ENCODE measurements at regions not wholly inside any gene's neighbourhood (a gene's known extent, or its start where the extent isn't known, plus 50 kb on each side); places are given as distances from the start of the nearest gene placed in this dataset.

- no peak for DNase-seq
These were observed 357.7 kb downstream of the PRDM2 start for GRCh38 chr1:14057640-14058039.

GRCh38 chr1:14061204-14061603, 361.2 kb downstream of the PRDM2 start:
- no peak for DNase-seq

- no peak for DNase-seq
These were observed 361.7 kb downstream of the PRDM2 start for GRCh38 chr1:14061722-14062121.

- no peak for DNase-seq
These were observed 362.7 kb downstream of the PRDM2 start for GRCh38 chr1:14062669-14063068.

GRCh38 chr1:14064649-14065442, 364.9 kb downstream of the PRDM2 start:
- DNase-seq: no peak

- DNase-seq: no peak
These were observed 365.5 kb downstream of the PRDM2 start for GRCh38 chr1:14065486-14065885.

- no peak for DNase-seq
These were observed 367.0 kb downstream of the PRDM2 start for GRCh38 chr1:14067036-14067435.

- no peak for DNase-seq
These were observed 367.7 kb downstream of the PRDM2 start for GRCh38 chr1:14067711-14068110.

- DNase-seq: no peak
These were observed 371.6 kb downstream of the PRDM2 start for GRCh38 chr1:14071581-14071980.

- DNase-seq: no peak
These were observed 380.7 kb downstream of the PRDM2 start for GRCh38 chr1:14080653-14081052.

GRCh38 chr1:14082331-14082730, 382.3 kb downstream of the PRDM2 start:
- DNase-seq: no peak

- no peak for DNase-seq
These were observed 383.3 kb downstream of the PRDM2 start for GRCh38 chr1:14083277-14083676.

- DNase-seq: no peak
These were observed 383.7 kb downstream of the PRDM2 start for GRCh38 chr1:14083706-14084105.

GRCh38 chr1:14090062-14090461, 390.1 kb downstream of the PRDM2 start:
- no peak for DNase-seq

- no peak for DNase-seq
These were observed 390.5 kb downstream of the PRDM2 start for GRCh38 chr1:14090531-14090930.

GRCh38 chr1:14094611-14095400, 394.8 kb downstream of the PRDM2 start:
- DNase-seq: no peak

- DNase-seq: no peak
These were observed 398.4 kb downstream of the PRDM2 start for GRCh38 chr1:14098294-14098913.

- DNase-seq: no peak
These were observed 400.5 kb downstream of the PRDM2 start for GRCh38 chr1:14100444-14100843.

- no peak for DNase-seq
These were observed 400.9 kb downstream of the PRDM2 start for GRCh38 chr1:14100919-14101318.

GRCh38 chr1:14102180-14102579, 402.2 kb downstream of the PRDM2 start:
- no peak for DNase-seq

- DNase-seq: no peak
These were observed 404.0 kb downstream of the PRDM2 start for GRCh38 chr1:14103878-14104430.

GRCh38 chr1:14106126-14106525, 406.1 kb downstream of the PRDM2 start:
- DNase-seq: no peak

- no peak for DNase-seq
These were observed 406.8 kb downstream of the PRDM2 start for GRCh38 chr1:14106679-14107313.
